ENCODE measurements at regions not wholly inside any gene's neighbourhood (a gene's known extent, or its start where the extent isn't known, plus 50 kb on each side); places are given as distances from the start of the nearest gene placed in this dataset.

- no peak for TF ChIP-seq ZNF274 (IDR thresholded peaks at IDR 0.05; ENCODE audit: low read depth, low read length)
- TF ChIP-seq SUZ12 (IDR thresholded peaks at IDR 0.05; ENCODE audit: extremely low read depth, insufficient read depth, insufficient read length), result no peak
- TF ChIP-seq YY1 (IDR thresholded peaks at IDR 0.05; ENCODE audit: insufficient read depth, insufficient read length), result no peak
- Histone ChIP-seq H3K27me3 (ENCODE audit: insufficient read depth, insufficient read length) (no peaks in the 10 kb centered on the region), H3K9ac (ENCODE audit: insufficient read length, low read depth) (no peak overlapping the region), H3K9me3 (ENCODE audit: insufficient read depth, low read length) (peaks cover 16% of the 10 kb centered on the region; the same call in 1 of the 2 replicates), H3K36me3 (ENCODE audit: insufficient read depth, insufficient read length, low read length) (no peaks in the 10 kb centered on the region), H3K4me3 (ENCODE audit: insufficient read length, low read depth) (no peak overlapping the region), H3K4me1 (ENCODE audit: insufficient read depth, insufficient read length) (no peaks in the 10 kb centered on the region)
- no peak for DNase-seq (ENCODE audit: low read depth, low spot score)
These were observed 125.2 kb upstream of the THBS2 start for GRCh38 chr6:169378620-169379381.

- H3K9ac ChIP-seq (ENCODE audit: insufficient read length, low read depth), result no peak overlapping the region
- no peaks in the 10 kb centered on the region for H3K36me3 ChIP-seq (ENCODE audit: insufficient read depth, insufficient read length, low read length)
- TF ChIP-seq YY1 (IDR thresholded peaks at IDR 0.05; ENCODE audit: insufficient read depth, insufficient read length) (no peak), SUZ12 (IDR thresholded peaks at IDR 0.05; ENCODE audit: extremely low read depth, insufficient read depth, insufficient read length) (no peak), ZNF274 (IDR thresholded peaks at IDR 0.05; ENCODE audit: low read depth, low read length) (no peak)
- H3K4me3 ChIP-seq (ENCODE audit: insufficient read length, low read depth), result no peak overlapping the region
- H3K27me3 ChIP-seq (ENCODE audit: insufficient read depth, insufficient read length), result no peaks in the 10 kb centered on the region
- DNase-seq (ENCODE audit: low read depth, low spot score), result no peak
- H3K4me1 ChIP-seq (ENCODE audit: insufficient read depth, insufficient read length), result peaks cover 5% of the 10 kb centered on the region
- H3K9me3 ChIP-seq (ENCODE audit: insufficient read depth, low read length), result peaks cover 16% of the 10 kb centered on the region; the same call in 1 of the 2 replicates
These were observed 122.8 kb upstream of the THBS2 start for GRCh38 chr6:169376458-169376857.

GRCh38 chr6:169372589-169372988, 118.9 kb upstream of the THBS2 start:
- no peak overlapping the region for H3K4me3 ChIP-seq (ENCODE audit: insufficient read length, low read depth)
- H3K9ac ChIP-seq (ENCODE audit: insufficient read length, low read depth), result no peak overlapping the region
- no peaks in the 10 kb centered on the region for H3K36me3 ChIP-seq (ENCODE audit: insufficient read depth, insufficient read length, low read length)
- DNase-seq (ENCODE audit: low read depth, low spot score), result no peak
- H3K4me1 ChIP-seq (ENCODE audit: insufficient read depth, insufficient read length), result peaks cover 5% of the 10 kb centered on the region
- peaks cover 16% of the 10 kb centered on the region; the same call in 1 of the 2 replicates for H3K9me3 ChIP-seq (ENCODE audit: insufficient read depth, low read length)
- H3K27me3 ChIP-seq (ENCODE audit: insufficient read depth, insufficient read length), result no peaks in the 10 kb centered on the region
- TF ChIP-seq YY1 (IDR thresholded peaks at IDR 0.05; ENCODE audit: insufficient read depth, insufficient read length) (no peak), ZNF274 (IDR thresholded peaks at IDR 0.05; ENCODE audit: low read depth, low read length) (no peak), SUZ12 (IDR thresholded peaks at IDR 0.05; ENCODE audit: extremely low read depth, insufficient read depth, insufficient read length) (no peak)

- no peak for DNase-seq (ENCODE audit: low read depth, low spot score)
- no peaks in the 10 kb centered on the region for H3K27me3 ChIP-seq (ENCODE audit: insufficient read depth, insufficient read length)
- H3K4me1 ChIP-seq (ENCODE audit: insufficient read depth, insufficient read length), result peaks cover 5% of the 10 kb centered on the region
- TF ChIP-seq YY1 (IDR thresholded peaks at IDR 0.05; ENCODE audit: insufficient read depth, insufficient read length) (no peak), ZNF274 (IDR thresholded peaks at IDR 0.05; ENCODE audit: low read depth, low read length) (no peak), SUZ12 (IDR thresholded peaks at IDR 0.05; ENCODE audit: extremely low read depth, insufficient read depth, insufficient read length) (no peak)
- H3K36me3 ChIP-seq (ENCODE audit: insufficient read depth, insufficient read length, low read length), result no peaks in the 10 kb centered on the region
- H3K4me3 ChIP-seq (ENCODE audit: insufficient read length, low read depth), result no peak overlapping the region
- no peak overlapping the region for H3K9ac ChIP-seq (ENCODE audit: insufficient read length, low read depth)
- peaks cover 14% of the 10 kb centered on the region; the same call in 1 of the 2 replicates for H3K9me3 ChIP-seq (ENCODE audit: insufficient read depth, low read length)
These were observed 117.9 kb upstream of the THBS2 start for GRCh38 chr6:169371344-169372127.

- Histone ChIP-seq H3K9ac (ENCODE audit: insufficient read length, low read depth) (no peak overlapping the region), H3K27me3 (ENCODE audit: insufficient read depth, insufficient read length) (no peaks in the 10 kb centered on the region), H3K9me3 (ENCODE audit: insufficient read depth, low read length) (peaks cover 8% of the 10 kb centered on the region; the same call in 1 of the 2 replicates), H3K4me3 (ENCODE audit: insufficient read length, low read depth) (no peak overlapping the region), H3K4me1 (ENCODE audit: insufficient read depth, insufficient read length) (peaks cover 5% of the 10 kb centered on the region), H3K36me3 (ENCODE audit: insufficient read depth, insufficient read length, low read length) (no peaks in the 10 kb centered on the region)
- TF ChIP-seq YY1 (IDR thresholded peaks at IDR 0.05; ENCODE audit: insufficient read depth, insufficient read length) (no peak), SUZ12 (IDR thresholded peaks at IDR 0.05; ENCODE audit: extremely low read depth, insufficient read depth, insufficient read length) (no peak), ZNF274 (IDR thresholded peaks at IDR 0.05; ENCODE audit: low read depth, low read length) (no peak)
- DNase-seq (ENCODE audit: low read depth, low spot score), result no peak
These were observed 117.2 kb upstream of the THBS2 start for GRCh38 chr6:169370666-169371343.

GRCh38 chr6:169370054-169370453, 116.4 kb upstream of the THBS2 start:
- Histone ChIP-seq H3K4me1 (ENCODE audit: insufficient read depth, insufficient read length) (peaks cover 5% of the 10 kb centered on the region), H3K36me3 (ENCODE audit: insufficient read depth, insufficient read length, low read length) (no peaks in the 10 kb centered on the region), H3K4me3 (ENCODE audit: insufficient read length, low read depth) (no peak overlapping the region), H3K9ac (ENCODE audit: insufficient read length, low read depth) (no peak overlapping the region), H3K27me3 (ENCODE audit: insufficient read depth, insufficient read length) (no peaks in the 10 kb centered on the region), H3K9me3 (ENCODE audit: insufficient read depth, low read length) (peaks cover under 1% of the 10 kb centered on the region; the same call in 1 of the 2 replicates)
- no peak for TF ChIP-seq YY1 (IDR thresholded peaks at IDR 0.05; ENCODE audit: insufficient read depth, insufficient read length)
- no peak for TF ChIP-seq SUZ12 (IDR thresholded peaks at IDR 0.05; ENCODE audit: extremely low read depth, insufficient read depth, insufficient read length)
- TF ChIP-seq ZNF274 (IDR thresholded peaks at IDR 0.05; ENCODE audit: low read depth, low read length), result no peak
- no peak for DNase-seq (ENCODE audit: low read depth, low spot score)

All from NT2/D1 (cell line).